Ascending aorta (tissue), 2 donors: ENCODE measurements at regions not wholly inside any gene's neighbourhood (a gene's known extent, or its start where the extent isn't known, plus 50 kb on each side); places are given as distances from the start of the nearest gene placed in this dataset.

Source experiments
- DNase-seq, 2 donors: peaks; one replicate each; pipeline ENCODE4 v3.0.0-alpha.2; 2019; ENCODE audit warnings: low spot score in 2 of 2
- H3K27ac ChIP-seq, 2 donors: fragments of 200-600 bp; sonication (generic); one replicate each; pipeline ENCODE4 v1.5.1; 2016 to 2017; ENCODE audit warnings: mild to moderate bottlenecking in 1 of 2
- H3K27me3 ChIP-seq: fragments of 200-600 bp; sonication (generic); one replicate; pipeline ENCODE4 v1.5.1; 2017
- H3K36me3 ChIP-seq, 2 donors: fragments of 200-600 bp; sonication (generic); one replicate each; pipeline ENCODE4 v1.5.1; 2016
- H3K4me1 ChIP-seq, 2 donors: fragments of 200-600 bp; sonication (generic); one replicate each; pipeline ENCODE4 v1.5.1; 2016 to 2017; ENCODE audit warnings: mild to moderate bottlenecking in 1 of 2
- H3K4me3 ChIP-seq, 2 donors: fragments of 200-600 bp; sonication (generic); one replicate each; pipeline ENCODE4 v1.5.1; 2016 to 2017; ENCODE audit warnings: mild to moderate bottlenecking in 1 of 2
- H3K9me3 ChIP-seq, 2 donors: fragments of 200-600 bp; sonication (generic); one replicate each; pipeline ENCODE4 v1.5.1; 2016
- CTCF ChIP-seq, 3 experiments: fragments of 200-600 bp in 2 of 3; fragments of 450-650 bp in 1 of 3; sonication (generic) in 2 of 3; IDR thresholded peaks; one replicate each; pipeline ENCODE4 v1.5.1; 2016 to 2019; ENCODE audit warnings: antibody characterized with exemption in 3 of 3, mild to moderate bottlenecking in 1 of 3, moderate library complexity in 1 of 3
- intact Hi-C: fragments of 100-400 bp; cut with DNase I; formaldehyde crosslinking; loops from one replicate; pipeline ENCODE4 v1.15.1; 2023

GRCh38 chr4:81743731-81744435 lies 272.2 kb upstream of the RASGEF1B start:
- H3K4me3 ChIP-seq, result no peak overlapping the region
- H3K27ac ChIP-seq, result no peak overlapping the region
- no peaks in the 10 kb centered on the region for H3K36me3 ChIP-seq
- intact Hi-C loops, result no loop called here
- H3K9me3 ChIP-seq, result no peaks in the 10 kb centered on the region
- H3K27me3 ChIP-seq, result no peaks in the 10 kb centered on the region
- TF ChIP-seq CTCF (IDR thresholded peaks at IDR 0.05), result no peak
- DNase-seq, result no peak
- no peaks in the 10 kb centered on the region for H3K4me1 ChIP-seq

- no peak for DNase-seq
- Histone ChIP-seq H3K27me3 (no peaks in the 10 kb centered on the region), H3K4me3 (no peak overlapping the region), H3K36me3 (no peaks in the 10 kb centered on the region), H3K27ac (no peak overlapping the region), H3K4me1 (no peaks in the 10 kb centered on the region), H3K9me3 (no peaks in the 10 kb centered on the region)
- no peak for TF ChIP-seq CTCF (IDR thresholded peaks at IDR 0.05)
- intact Hi-C loops, result no loop called here
Measured at GRCh38 chr4:81740487-81740886, 268.8 kb upstream of the RASGEF1B start.

GRCh38 chr4:81738891-81739290 lies 267.2 kb upstream of the RASGEF1B start:
- H3K4me3 ChIP-seq, result no peak overlapping the region
- no peaks in the 10 kb centered on the region for H3K36me3 ChIP-seq
- H3K27ac ChIP-seq, result no peak overlapping the region
- no peaks in the 10 kb centered on the region for H3K9me3 ChIP-seq
- DNase-seq, result no peak
- no peak for TF ChIP-seq CTCF (IDR thresholded peaks at IDR 0.05)
- H3K4me1 ChIP-seq, result no peaks in the 10 kb centered on the region
- intact Hi-C loops, result no loop called here
- no peaks in the 10 kb centered on the region for H3K27me3 ChIP-seq

- H3K36me3 ChIP-seq, result no peaks in the 10 kb centered on the region
- no peak for TF ChIP-seq CTCF (IDR thresholded peaks at IDR 0.05)
- H3K4me3 ChIP-seq, result no peak overlapping the region
- H3K27me3 ChIP-seq, result no peaks in the 10 kb centered on the region
- no peak overlapping the region for H3K27ac ChIP-seq
- no peaks in the 10 kb centered on the region for H3K4me1 ChIP-seq
- DNase-seq, result no peak
- intact Hi-C loops, result no loop called here
- no peaks in the 10 kb centered on the region for H3K9me3 ChIP-seq
Measured at GRCh38 chr4:81737865-81738559, 266.3 kb upstream of the RASGEF1B start.

GRCh38 chr4:81736324-81736723 lies 264.6 kb upstream of the RASGEF1B start:
- H3K27me3 ChIP-seq, result no peaks in the 10 kb centered on the region
- no peak overlapping the region for H3K27ac ChIP-seq
- no peaks in the 10 kb centered on the region for H3K36me3 ChIP-seq
- H3K4me3 ChIP-seq, result no peak overlapping the region
- intact Hi-C loops, result no loop called here
- TF ChIP-seq CTCF (IDR thresholded peaks at IDR 0.05), result no peak
- no peaks in the 10 kb centered on the region for H3K4me1 ChIP-seq
- DNase-seq, result no peak
- H3K9me3 ChIP-seq, result no peaks in the 10 kb centered on the region
